Stimulated activated naive CD8-positive, alpha-beta T cell treated with anti-CD3 and anti-CD28 coated beads, Interleukin-15, Interleukin-2, amounts not matched to agents 100 ng/mL and 50 ng/mL, for 24 hours (primary cell): ENCODE measurements at regions not wholly inside any gene's neighbourhood (a gene's known extent, or its start where the extent isn't known, plus 50 kb on each side); places are given as distances from the start of the nearest gene placed in this dataset.

ENCODE experiments used
- H3K27ac Mint-ChIP-seq: one replicate; pipeline ENCODE4 v1.8.0; 2021; ENCODE audit warnings: mild to moderate bottlenecking, mixed read lengths
- H3K27me3 Mint-ChIP-seq: one replicate; pipeline ENCODE4 v1.8.0; 2021; ENCODE audit warnings: mixed read lengths
- H3K36me3 Mint-ChIP-seq: one replicate; pipeline ENCODE4 v1.8.0; 2021; ENCODE audit warnings: low read depth, mixed read lengths
- H3K4me1 Mint-ChIP-seq: one replicate; pipeline ENCODE4 v1.8.0; 2021; ENCODE audit warnings: low read depth, mixed read lengths
- H3K4me3 Mint-ChIP-seq: one replicate; pipeline ENCODE4 v1.8.0; 2021; ENCODE audit warnings: mild to moderate bottlenecking, mixed read lengths
- H3K9me3 Mint-ChIP-seq: one replicate; pipeline ENCODE4 v1.8.0; 2021; ENCODE audit warnings: mixed read lengths

GRCh38 chr7:10802526-10802925, 171.1 kb upstream of the PHF14 start:
- Mint-ChIP-seq H3K27ac (no peak overlapping the region), H3K36me3 (no peaks in the 10 kb centered on the region), H3K4me3 (no peak overlapping the region), H3K9me3 (no peaks in the 10 kb centered on the region), H3K4me1 (no peaks in the 10 kb centered on the region), H3K27me3 (no peaks in the 10 kb centered on the region)

GRCh38 chr7:10803720-10804119, 170.0 kb upstream of the PHF14 start:
- Mint-ChIP-seq H3K27me3 (no peaks in the 10 kb centered on the region), H3K4me3 (no peak overlapping the region), H3K27ac (no peak overlapping the region), H3K36me3 (no peaks in the 10 kb centered on the region), H3K9me3 (no peaks in the 10 kb centered on the region), H3K4me1 (no peaks in the 10 kb centered on the region)

GRCh38 chr7:10804770-10805169, 168.9 kb upstream of the PHF14 start:
- Mint-ChIP-seq H3K4me3 (no peak overlapping the region), H3K9me3 (no peaks in the 10 kb centered on the region), H3K27me3 (no peaks in the 10 kb centered on the region)

GRCh38 chr7:10815546-10815945, 158.1 kb upstream of the PHF14 start:
- Mint-ChIP-seq H3K27ac (no peak overlapping the region), H3K36me3 (no peaks in the 10 kb centered on the region), H3K9me3 (no peaks in the 10 kb centered on the region), H3K27me3 (no peaks in the 10 kb centered on the region), H3K4me1 (no peaks in the 10 kb centered on the region), H3K4me3 (no peak overlapping the region)

More at GRCh38 chr7:10804770-10805169, 168.9 kb upstream of the PHF14 start:
- Mint-ChIP-seq H3K4me1 (no peaks in the 10 kb centered on the region), H3K36me3 (no peaks in the 10 kb centered on the region), H3K27ac (no peak overlapping the region)

- Mint-ChIP-seq H3K9me3 (no peaks in the 10 kb centered on the region), H3K4me1 (no peaks in the 10 kb centered on the region), H3K4me3 (no peak overlapping the region), H3K27me3 (no peaks in the 10 kb centered on the region), H3K27ac (no peak overlapping the region), H3K36me3 (no peaks in the 10 kb centered on the region)
These were observed 152.5 kb upstream of the PHF14 start for GRCh38 chr7:10821156-10821555.

- Mint-ChIP-seq H3K4me1 (no peaks in the 10 kb centered on the region), H3K27me3 (no peaks in the 10 kb centered on the region), H3K9me3 (no peaks in the 10 kb centered on the region), H3K36me3 (no peaks in the 10 kb centered on the region), H3K4me3 (no peak overlapping the region), H3K27ac (no peak overlapping the region)
These were observed 149.5 kb upstream of the PHF14 start for GRCh38 chr7:10824154-10824553.

GRCh38 chr7:10838228-10838627, 135.4 kb upstream of the PHF14 start:
- no peak overlapping the region for H3K27ac Mint-ChIP-seq
- H3K4me1 Mint-ChIP-seq = no peaks in the 10 kb centered on the region
- no peaks in the 10 kb centered on the region for H3K9me3 Mint-ChIP-seq
- H3K36me3 Mint-ChIP-seq = no peaks in the 10 kb centered on the region
- no peak overlapping the region for H3K4me3 Mint-ChIP-seq
- no peaks in the 10 kb centered on the region for H3K27me3 Mint-ChIP-seq

GRCh38 chr7:10845225-10845624, 128.4 kb upstream of the PHF14 start:
- Mint-ChIP-seq H3K4me1 (no peaks in the 10 kb centered on the region), H3K4me3 (no peak overlapping the region), H3K9me3 (no peaks in the 10 kb centered on the region), H3K27ac (no peak overlapping the region), H3K27me3 (no peaks in the 10 kb centered on the region), H3K36me3 (no peaks in the 10 kb centered on the region)

- H3K27ac Mint-ChIP-seq = no peak overlapping the region
- no peaks in the 10 kb centered on the region for H3K36me3 Mint-ChIP-seq
- H3K27me3 Mint-ChIP-seq = no peaks in the 10 kb centered on the region
- no peak overlapping the region for H3K4me3 Mint-ChIP-seq
- H3K4me1 Mint-ChIP-seq = no peaks in the 10 kb centered on the region
- no peaks in the 10 kb centered on the region for H3K9me3 Mint-ChIP-seq
These were observed 118.1 kb upstream of the PHF14 start for GRCh38 chr7:10855583-10855982.

GRCh38 chr7:10860516-10860915, 113.2 kb upstream of the PHF14 start:
- H3K27ac Mint-ChIP-seq = no peak overlapping the region
- H3K9me3 Mint-ChIP-seq = no peaks in the 10 kb centered on the region
- no peaks in the 10 kb centered on the region for H3K4me1 Mint-ChIP-seq
- H3K27me3 Mint-ChIP-seq = peaks cover 4% of the 10 kb centered on the region
- H3K36me3 Mint-ChIP-seq = no peaks in the 10 kb centered on the region
- H3K4me3 Mint-ChIP-seq = no peak overlapping the region

- H3K4me1 Mint-ChIP-seq = no peaks in the 10 kb centered on the region
- no peaks in the 10 kb centered on the region for H3K9me3 Mint-ChIP-seq
- no peak overlapping the region for H3K4me3 Mint-ChIP-seq
- no peak overlapping the region for H3K27ac Mint-ChIP-seq
- peaks cover 4% of the 10 kb centered on the region for H3K27me3 Mint-ChIP-seq
- no peaks in the 10 kb centered on the region for H3K36me3 Mint-ChIP-seq
These were observed 110.2 kb upstream of the PHF14 start for GRCh38 chr7:10863476-10863875.

GRCh38 chr7:10874666-10875065, 99.0 kb upstream of the PHF14 start:
- peaks cover 22% of the 10 kb centered on the region for H3K27me3 Mint-ChIP-seq
- H3K9me3 Mint-ChIP-seq = peaks cover 8% of the 10 kb centered on the region
- no peaks in the 10 kb centered on the region for H3K4me1 Mint-ChIP-seq
- no peak overlapping the region for H3K27ac Mint-ChIP-seq
- no peaks in the 10 kb centered on the region for H3K36me3 Mint-ChIP-seq
- H3K4me3 Mint-ChIP-seq = no peak overlapping the region

- peaks cover 8% of the 10 kb centered on the region for H3K9me3 Mint-ChIP-seq
- no peaks in the 10 kb centered on the region for H3K36me3 Mint-ChIP-seq
- H3K4me1 Mint-ChIP-seq = no peaks in the 10 kb centered on the region
- peaks cover 22% of the 10 kb centered on the region for H3K27me3 Mint-ChIP-seq
- no peak overlapping the region for H3K4me3 Mint-ChIP-seq
- H3K27ac Mint-ChIP-seq = no peak overlapping the region
These were observed 98.6 kb upstream of the PHF14 start for GRCh38 chr7:10875080-10875479.

GRCh38 chr7:10888861-10889260, 84.8 kb upstream of the PHF14 start:
- no peaks in the 10 kb centered on the region for H3K36me3 Mint-ChIP-seq
- H3K27me3 Mint-ChIP-seq = no peaks in the 10 kb centered on the region
- no peaks in the 10 kb centered on the region for H3K9me3 Mint-ChIP-seq
- H3K4me1 Mint-ChIP-seq = peaks cover 11% of the 10 kb centered on the region
- peak overlapping the region; percentile 37 for H3K4me3 Mint-ChIP-seq
- peak overlapping the region; percentile 13 for H3K27ac Mint-ChIP-seq

GRCh38 chr7:10889266-10889898, 84.3 kb upstream of the PHF14 start:
- Mint-ChIP-seq H3K4me1 (peaks cover 11% of the 10 kb centered on the region), H3K36me3 (no peaks in the 10 kb centered on the region), H3K4me3 (peak overlapping the region; percentile 37), H3K27ac (peak overlapping the region; percentile 13), H3K9me3 (no peaks in the 10 kb centered on the region), H3K27me3 (no peaks in the 10 kb centered on the region)

GRCh38 chr7:10908600-10908999, 65.1 kb upstream of the PHF14 start:
- Mint-ChIP-seq H3K27ac (no peak overlapping the region), H3K36me3 (no peaks in the 10 kb centered on the region), H3K4me3 (no peak overlapping the region), H3K4me1 (no peaks in the 10 kb centered on the region), H3K27me3 (no peaks in the 10 kb centered on the region), H3K9me3 (peaks cover 5% of the 10 kb centered on the region)
